ENCODE measurements at regions not wholly inside any gene's neighbourhood (a gene's known extent, or its start where the extent isn't known, plus 50 kb on each side); places are given as distances from the start of the nearest gene placed in this dataset.

- H3K79me1 ChIP-seq (ENCODE audit: low read length): no peaks in the 10 kb centered on the region
- H2AFZ ChIP-seq (ENCODE audit: insufficient read depth, low read length, poor library complexity): no peak overlapping the region
- no peak overlapping the region for H2BK12ac ChIP-seq (ENCODE audit: low read length)
- WGBS (ENCODE audit: extremely low coverage, insufficient coverage, insufficient read length): no CpG with 5 or more reads among the region's 2 CpGs
- no peaks in the 10 kb centered on the region for H3K79me2 ChIP-seq (ENCODE audit: control insufficient read depth, insufficient read depth, low read length, poor library complexity)
- H3K27ac ChIP-seq (ENCODE audit: low read depth, low read length): no peak overlapping the region
- no peaks in the 10 kb centered on the region for H3K9me3 ChIP-seq (ENCODE audit: insufficient read depth, low read depth, low read length)
- no peak overlapping the region for H2BK120ac ChIP-seq (ENCODE audit: insufficient read depth, low read length, poor library complexity)
- H4K91ac ChIP-seq (ENCODE audit: low read depth, low read length): no peak overlapping the region
- no peaks in the 10 kb centered on the region for H3K36me3 ChIP-seq (ENCODE audit: control insufficient read depth in 1 of 2, insufficient read depth in 2 of 2, low read length in 2 of 2)
- H3K9ac ChIP-seq (ENCODE audit: low read length): no peak overlapping the region
- no peak overlapping the region for H3K18ac ChIP-seq (ENCODE audit: low read length)
- H3K27me3 ChIP-seq (ENCODE audit: insufficient read depth, low read length): no peaks in the 10 kb centered on the region
- no peak overlapping the region for H4K8ac ChIP-seq (ENCODE audit: low read depth, low read length)
- peaks cover 0 to 1% of the 10 kb centered on the region in 2 experiments for H3K4me1 ChIP-seq (ENCODE audit: control insufficient read depth in 1 of 2, insufficient read depth in 2 of 2, low read length in 2 of 2)
- no peak overlapping the region for H3K14ac ChIP-seq (ENCODE audit: low read length)
- peak in 1 of 2 donors; percentile 29 for DNase-seq
- H2AK5ac ChIP-seq (ENCODE audit: low read length): no peak overlapping the region
- H2BK5ac ChIP-seq (ENCODE audit: low read depth, low read length, poor library complexity): no peak overlapping the region
- H3K4me2 ChIP-seq (ENCODE audit: low read length): no peak overlapping the region
- H3K4ac ChIP-seq (ENCODE audit: low read depth, low read length): no peak overlapping the region
- H3K4me3 ChIP-seq (ENCODE audit: low read depth, low read length): no peak overlapping the region
- no peak overlapping the region for H3K23ac ChIP-seq (ENCODE audit: low read length)
- no peak overlapping the region for H4K12ac ChIP-seq (ENCODE audit: low read depth, low read length)
Observed at GRCh38 chrX:94123062-94123461, 449.1 kb downstream of the FAM133A start.

DNA sequence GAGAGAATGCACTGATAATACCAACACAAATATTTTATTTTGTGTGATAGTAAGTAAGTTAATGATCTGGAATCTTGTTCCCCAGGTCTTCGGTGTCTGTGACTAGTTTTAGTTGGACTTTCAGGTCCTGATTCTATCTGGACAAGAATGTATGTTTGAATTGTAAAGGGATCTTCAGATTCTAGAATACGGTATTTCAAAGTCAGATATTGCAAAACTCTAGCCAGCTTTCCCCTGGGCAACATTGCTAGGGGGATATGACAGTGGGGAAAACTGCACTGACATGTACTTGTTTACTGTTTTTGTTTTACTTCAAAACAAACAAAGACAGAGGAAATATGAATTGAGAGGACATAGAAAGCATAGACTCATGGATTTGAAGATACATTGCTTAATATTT is 489.0 kb downstream of the FAM133A start:
- no peak overlapping the region for H3K4ac ChIP-seq (ENCODE audit: low read depth, low read length)
- H3K27ac ChIP-seq (ENCODE audit: low read depth, low read length): no peak overlapping the region
- peak; percentile 52 to 87 for DNase-seq
- no peak overlapping the region for H3K14ac ChIP-seq (ENCODE audit: low read length)
- H3K79me1 ChIP-seq (ENCODE audit: low read length): no peaks in the 10 kb centered on the region
- no peaks in the 10 kb centered on the region for H3K27me3 ChIP-seq (ENCODE audit: insufficient read depth, low read length)
- no peaks in the 10 kb centered on the region for H3K9me3 ChIP-seq (ENCODE audit: insufficient read depth, low read depth, low read length)
- no peak overlapping the region for H2BK120ac ChIP-seq (ENCODE audit: insufficient read depth, low read length, poor library complexity)
- H2AFZ ChIP-seq (ENCODE audit: insufficient read depth, low read length, poor library complexity): no peak overlapping the region
- H3K36me3 ChIP-seq (ENCODE audit: control insufficient read depth in 1 of 2, insufficient read depth in 2 of 2, low read length in 2 of 2): no peaks in the 10 kb centered on the region
- no peaks in the 10 kb centered on the region for H3K79me2 ChIP-seq (ENCODE audit: control insufficient read depth, insufficient read depth, low read length, poor library complexity)
- H3K4me1 ChIP-seq (ENCODE audit: control insufficient read depth in 1 of 2, insufficient read depth in 2 of 2, low read length in 2 of 2): no peaks in the 10 kb centered on the region
- H3K23ac ChIP-seq (ENCODE audit: low read length): no peak overlapping the region
- H3K9ac ChIP-seq (ENCODE audit: low read length): no peak overlapping the region
- H2BK5ac ChIP-seq (ENCODE audit: low read depth, low read length, poor library complexity): no peak overlapping the region
- H4K12ac ChIP-seq (ENCODE audit: low read depth, low read length): no peak overlapping the region
- H2BK12ac ChIP-seq (ENCODE audit: low read length): no peak overlapping the region
- H3K4me3 ChIP-seq (ENCODE audit: low read depth, low read length): no peak overlapping the region
- WGBS (ENCODE audit: extremely low coverage, insufficient coverage, insufficient read length): no CpG with 5 or more reads among the region's 2 CpGs
- no peak overlapping the region for H3K18ac ChIP-seq (ENCODE audit: low read length)
- no peak overlapping the region for H4K8ac ChIP-seq (ENCODE audit: low read depth, low read length)
- H3K4me2 ChIP-seq (ENCODE audit: low read length): no peak overlapping the region
- H4K91ac ChIP-seq (ENCODE audit: low read depth, low read length): no peak overlapping the region
- no peak overlapping the region for H2AK5ac ChIP-seq (ENCODE audit: low read length)

GRCh38 chrX:94178145-94178788 is 504.3 kb downstream of the FAM133A start:
- Histone ChIP-seq H3K18ac (ENCODE audit: low read length) (no peak overlapping the region), H3K4me1 (ENCODE audit: control insufficient read depth in 1 of 2, insufficient read depth in 2 of 2, low read length in 2 of 2) (no peaks in the 10 kb centered on the region), H3K79me2 (ENCODE audit: control insufficient read depth, insufficient read depth, low read length, poor library complexity) (no peaks in the 10 kb centered on the region), H3K14ac (ENCODE audit: low read length) (no peak overlapping the region), H3K9ac (ENCODE audit: low read length) (no peak overlapping the region), H2BK12ac (ENCODE audit: low read length) (no peak overlapping the region), H3K27ac (ENCODE audit: low read depth, low read length) (no peak overlapping the region), H3K9me3 (ENCODE audit: insufficient read depth, low read depth, low read length) (no peaks in the 10 kb centered on the region), H3K27me3 (ENCODE audit: insufficient read depth, low read length) (no peaks in the 10 kb centered on the region), H3K79me1 (ENCODE audit: low read length) (no peaks in the 10 kb centered on the region), H4K91ac (ENCODE audit: low read depth, low read length) (no peak overlapping the region), H2AFZ (ENCODE audit: insufficient read depth, low read length, poor library complexity) (no peak overlapping the region), H3K4me2 (ENCODE audit: low read length) (no peak overlapping the region), H3K23ac (ENCODE audit: low read length) (no peak overlapping the region), H2BK5ac (ENCODE audit: low read depth, low read length, poor library complexity) (no peak overlapping the region), H2AK5ac (ENCODE audit: low read length) (no peak overlapping the region), H3K36me3 (ENCODE audit: control insufficient read depth in 1 of 2, insufficient read depth in 2 of 2, low read length in 2 of 2) (no peaks in the 10 kb centered on the region), H3K4me3 (ENCODE audit: low read depth, low read length) (no peak overlapping the region), H3K4ac (ENCODE audit: low read depth, low read length) (no peak overlapping the region), H2BK120ac (ENCODE audit: insufficient read depth, low read length, poor library complexity) (no peak overlapping the region), H4K12ac (ENCODE audit: low read depth, low read length) (no peak overlapping the region), H4K8ac (ENCODE audit: low read depth, low read length) (no peak overlapping the region)
- peak; percentile 24 to 50 for DNase-seq
- WGBS (ENCODE audit: extremely low coverage, insufficient coverage, insufficient read length): no CpG with 5 or more reads among the region's 9 CpGs

GRCh38 chrX:94204524-94204923 is 530.5 kb downstream of the FAM133A start:
- H2AK5ac ChIP-seq (ENCODE audit: low read length): no peak overlapping the region
- no peak overlapping the region for H3K9ac ChIP-seq (ENCODE audit: low read length)
- no peak overlapping the region for H3K4me2 ChIP-seq (ENCODE audit: low read length)
- H3K4me3 ChIP-seq (ENCODE audit: low read depth, low read length): no peak overlapping the region
- H3K79me2 ChIP-seq (ENCODE audit: control insufficient read depth, insufficient read depth, low read length, poor library complexity): no peaks in the 10 kb centered on the region
- no peak overlapping the region for H3K4ac ChIP-seq (ENCODE audit: low read depth, low read length)
- H3K18ac ChIP-seq (ENCODE audit: low read length): no peak overlapping the region
- no peak overlapping the region for H3K27ac ChIP-seq (ENCODE audit: low read depth, low read length)
- H2AFZ ChIP-seq (ENCODE audit: insufficient read depth, low read length, poor library complexity): no peak overlapping the region
- no peaks in the 10 kb centered on the region for H3K27me3 ChIP-seq (ENCODE audit: insufficient read depth, low read length)
- no peaks in the 10 kb centered on the region for H3K36me3 ChIP-seq (ENCODE audit: control insufficient read depth in 1 of 2, insufficient read depth in 2 of 2, low read length in 2 of 2)
- H3K4me1 ChIP-seq (ENCODE audit: control insufficient read depth in 1 of 2, insufficient read depth in 2 of 2, low read length in 2 of 2): peaks cover 0 to 2% of the 10 kb centered on the region in 2 experiments
- H3K23ac ChIP-seq (ENCODE audit: low read length): no peak overlapping the region
- no peak overlapping the region for H2BK12ac ChIP-seq (ENCODE audit: low read length)
- H4K12ac ChIP-seq (ENCODE audit: low read depth, low read length): no peak overlapping the region
- H3K79me1 ChIP-seq (ENCODE audit: low read length): no peaks in the 10 kb centered on the region
- no peak overlapping the region for H4K8ac ChIP-seq (ENCODE audit: low read depth, low read length)
- H3K14ac ChIP-seq (ENCODE audit: low read length): no peak overlapping the region
- DNase-seq: peak; percentile 22 to 39
- WGBS (ENCODE audit: extremely low coverage, insufficient coverage, insufficient read length): no CpG with 5 or more reads among the region's 7 CpGs
- no peak overlapping the region for H2BK120ac ChIP-seq (ENCODE audit: insufficient read depth, low read length, poor library complexity)
- no peak overlapping the region for H4K91ac ChIP-seq (ENCODE audit: low read depth, low read length)
- no peak overlapping the region for H2BK5ac ChIP-seq (ENCODE audit: low read depth, low read length, poor library complexity)
- no peaks in the 10 kb centered on the region for H3K9me3 ChIP-seq (ENCODE audit: insufficient read depth, low read depth, low read length)

Measured in trophoblast cell (in vitro differentiated cells and primary cell).